H7 (cell line): ENCODE measurements at regions not wholly inside any gene's neighbourhood (a gene's known extent, or its start where the extent isn't known, plus 50 kb on each side); places are given as distances from the start of the nearest gene placed in this dataset.

Source experiments
- DNase-seq: peaks from one replicate; pipeline ENCODE4 v3.0.0; 2012
- H3K27me3 ChIP-seq: 2 replicates; pipeline ENCODE4 v1.6.0; 2011; ENCODE audit warnings: mild to moderate bottlenecking, low read length; ENCODE audit not compliant: control insufficient read depth, insufficient read depth
- H3K36me3 ChIP-seq: replicated peaks from 2 replicates; pipeline ENCODE4 v1.5.1; 2011; ENCODE audit warnings: low read length; ENCODE audit not compliant: control insufficient read depth, insufficient read depth
- H3K4me3 ChIP-seq: 2 replicates; pipeline ENCODE4 v1.5.1; 2011; ENCODE audit warnings: low read depth, mild to moderate bottlenecking, control low read depth, low read length, moderate library complexity; ENCODE audit not compliant: insufficient read depth

DNA sequence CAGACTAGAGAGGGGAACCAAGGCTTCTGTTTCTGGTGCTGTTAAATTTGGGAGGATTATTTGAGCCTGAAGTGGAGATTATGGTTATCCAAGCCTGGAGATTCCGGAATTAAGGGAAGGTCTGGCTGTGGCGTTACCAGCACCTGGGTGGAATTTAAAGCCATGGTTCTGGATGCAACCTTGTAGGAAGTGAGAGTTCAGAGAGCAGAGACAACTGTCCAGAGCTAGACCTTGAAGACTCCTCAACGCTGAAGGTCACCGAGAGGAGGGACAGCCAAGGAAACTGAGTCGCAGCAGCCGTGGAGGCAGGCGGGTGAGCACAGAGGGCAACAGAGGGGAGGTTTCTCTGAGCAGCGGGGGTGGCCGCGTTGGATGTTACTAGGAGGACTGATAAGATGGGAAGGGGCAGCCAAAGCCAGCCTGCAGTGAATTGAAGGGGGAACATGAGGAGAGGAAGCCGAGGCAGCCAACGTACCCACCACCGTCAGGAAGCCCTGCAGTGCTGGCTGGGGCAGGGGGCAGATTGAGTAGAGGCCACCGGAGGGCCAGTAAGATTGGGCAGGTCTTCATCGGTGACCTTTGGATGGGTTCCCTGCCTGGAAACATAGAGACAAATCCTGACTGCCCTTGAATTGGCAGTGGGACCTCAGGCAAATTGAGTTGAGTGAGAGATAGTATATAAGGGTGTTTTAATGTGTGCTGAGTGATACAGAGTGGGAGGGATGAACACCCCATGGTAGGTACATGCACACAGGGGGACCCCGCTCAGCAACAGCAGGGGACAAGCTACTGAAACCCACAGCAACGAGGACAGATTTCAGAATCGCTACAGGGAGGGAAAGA lies 90.3 kb downstream of the SNX5 start:
- no peaks in the 10 kb centered on the region for H3K36me3 ChIP-seq

DNA sequence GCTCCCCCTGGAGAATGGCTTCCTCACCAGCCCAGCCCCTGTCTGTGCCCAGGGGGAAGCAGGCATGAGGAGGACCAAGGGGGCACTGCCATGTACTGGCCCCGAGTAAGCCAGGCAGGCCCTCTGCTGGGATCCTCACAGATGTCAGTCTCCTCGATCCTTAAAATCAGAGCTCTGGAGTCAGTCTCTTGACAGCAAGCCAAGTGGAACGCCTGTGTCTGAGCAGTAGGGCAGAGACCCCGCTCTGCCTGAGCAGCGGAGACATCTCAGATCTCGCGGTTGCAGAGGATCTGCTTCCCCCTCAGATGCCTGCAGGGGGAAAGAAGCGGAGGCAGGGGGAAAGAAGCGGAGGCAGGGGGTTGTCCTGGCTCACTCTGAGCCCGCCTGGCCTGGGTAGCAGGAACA lies 92.6 kb downstream of the SNX5 start:
- H3K27me3 ChIP-seq, result no peaks in the 10 kb centered on the region
- no peaks in the 10 kb centered on the region for H3K36me3 ChIP-seq
- peak; percentile 72 for DNase-seq

More for the DNA sequence above, 90.3 kb downstream of the SNX5 start:
- Histone ChIP-seq H3K4me3 (no peak overlapping the region), H3K27me3 (no peaks in the 10 kb centered on the region)
- DNase-seq, result no peak

GRCh38 chr20:17875106-17875980 lies 93.3 kb downstream of the SNX5 start:
- DNase-seq, result no peak
- H3K36me3 ChIP-seq, result no peaks in the 10 kb centered on the region
- H3K27me3 ChIP-seq, result no peaks in the 10 kb centered on the region
- H3K4me3 ChIP-seq, result no peak overlapping the region

More for the DNA sequence above, 92.6 kb downstream of the SNX5 start:
- H3K4me3 ChIP-seq, result no peak overlapping the region

- DNase-seq, result no peak
- no peaks in the 10 kb centered on the region for H3K36me3 ChIP-seq
- no peaks in the 10 kb centered on the region for H3K27me3 ChIP-seq
- no peak overlapping the region for H3K4me3 ChIP-seq
Observed at GRCh38 chr20:17874271-17875105, 94.1 kb downstream of the SNX5 start.

- peak; percentile 75 for DNase-seq
- no peaks in the 10 kb centered on the region for H3K36me3 ChIP-seq
Observed at GRCh38 chr20:17873410-17874270, 95.0 kb downstream of the SNX5 start.

DNA sequence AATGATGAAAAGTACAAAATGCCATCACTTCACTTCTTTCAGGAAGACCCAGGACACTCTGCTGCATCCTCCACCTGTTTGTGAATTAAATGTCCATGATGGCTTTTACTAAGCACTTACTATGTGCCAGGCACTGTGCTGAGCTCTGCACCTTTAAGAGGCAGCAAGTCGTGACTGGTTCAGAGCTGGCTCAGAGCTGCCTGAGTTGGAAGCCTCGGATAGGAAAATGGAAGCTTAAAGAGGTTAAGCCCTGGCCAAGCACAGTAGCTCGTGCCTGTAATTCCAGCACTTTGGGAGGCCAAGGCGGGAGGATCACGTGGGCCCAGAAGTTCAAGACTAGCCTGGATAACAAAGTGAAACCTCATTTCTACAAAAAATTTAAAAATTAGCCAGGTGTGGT lies 95.6 kb downstream of the SNX5 start:
- no peak for DNase-seq
- H3K4me3 ChIP-seq, result no peak overlapping the region
- H3K27me3 ChIP-seq, result no peaks in the 10 kb centered on the region
- H3K36me3 ChIP-seq, result no peaks in the 10 kb centered on the region

More at GRCh38 chr20:17873410-17874270, 95.0 kb downstream of the SNX5 start:
- Histone ChIP-seq H3K4me3 (no peak overlapping the region), H3K27me3 (no peaks in the 10 kb centered on the region)

DNA sequence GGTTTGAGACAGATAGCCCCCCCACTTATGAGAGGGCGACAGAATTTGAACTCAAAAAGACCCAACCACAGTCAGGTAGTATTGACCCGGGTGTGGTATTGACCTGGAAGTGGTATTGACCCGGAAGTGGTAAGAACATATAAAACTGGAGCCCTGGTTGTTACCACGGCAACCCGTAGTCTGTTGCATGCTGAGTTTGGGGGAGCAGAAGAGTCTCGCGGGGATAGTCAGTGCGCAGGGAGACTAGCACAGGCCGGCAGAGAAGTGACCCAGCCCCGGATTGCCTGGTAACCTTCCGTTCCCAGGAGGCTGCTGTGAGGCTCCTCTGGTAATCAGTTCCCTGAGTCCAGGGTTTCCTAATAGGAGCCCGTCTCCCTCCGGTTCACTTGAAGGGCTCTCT lies 96.2 kb downstream of the SNX5 start:
- no peak overlapping the region for H3K4me3 ChIP-seq
- H3K27me3 ChIP-seq, result no peaks in the 10 kb centered on the region
- H3K36me3 ChIP-seq, result no peaks in the 10 kb centered on the region
- DNase-seq, result no peak

GRCh38 chr20:17871886-17872285 lies 96.7 kb downstream of the SNX5 start:
- Histone ChIP-seq H3K27me3 (no peaks in the 10 kb centered on the region), H3K36me3 (no peaks in the 10 kb centered on the region), H3K4me3 (no peak overlapping the region)
- no peak for DNase-seq

GRCh38 chr20:17871181-17871580 lies 97.4 kb downstream of the SNX5 start:
- Histone ChIP-seq H3K36me3 (no peaks in the 10 kb centered on the region), H3K27me3 (no peaks in the 10 kb centered on the region), H3K4me3 (no peak overlapping the region)
- peak; percentile 69 for DNase-seq

- Histone ChIP-seq H3K36me3 (no peaks in the 10 kb centered on the region), H3K4me3 (no peak overlapping the region), H3K27me3 (no peaks in the 10 kb centered on the region)
- no peak for DNase-seq
Observed at GRCh38 chr20:17870086-17870740, 98.4 kb downstream of the SNX5 start.

DNA sequence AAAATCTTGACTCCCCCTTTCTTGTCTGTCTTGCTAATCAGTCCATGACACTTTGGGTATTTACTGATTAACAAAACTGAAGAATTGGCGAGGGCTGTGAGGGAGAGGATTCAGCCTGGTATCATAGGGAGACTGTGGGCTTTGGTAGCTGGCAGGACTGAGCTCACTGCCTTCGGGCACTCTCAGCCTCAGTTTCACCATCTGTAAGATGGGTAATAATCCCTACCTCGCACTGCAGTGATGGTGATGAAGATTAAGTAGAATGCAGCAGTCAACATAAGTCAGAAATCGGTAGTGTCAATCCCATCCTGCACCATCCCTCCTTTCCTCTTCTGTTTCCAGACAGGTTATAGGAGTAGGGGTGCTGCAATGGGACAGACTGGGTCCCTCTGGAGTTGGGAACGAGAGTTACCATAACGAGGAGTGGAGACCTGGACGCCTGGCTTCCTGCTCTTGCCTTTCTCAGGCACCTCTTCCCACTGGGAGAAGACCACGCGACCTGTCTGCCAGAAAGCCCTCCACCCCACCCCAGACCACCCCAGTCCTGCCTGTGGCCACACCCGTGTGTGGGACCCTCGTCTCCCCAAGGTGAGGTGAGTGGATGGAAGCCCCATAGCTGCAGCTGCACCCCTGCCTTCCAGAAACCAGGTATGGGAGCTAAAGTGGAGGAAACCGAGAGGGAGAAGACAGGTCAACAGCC lies 99.1 kb downstream of the SNX5 start:
- Histone ChIP-seq H3K27me3 (no peaks in the 10 kb centered on the region), H3K4me3 (no peak overlapping the region), H3K36me3 (no peaks in the 10 kb centered on the region)
- no peak for DNase-seq

- no peaks in the 10 kb centered on the region for H3K36me3 ChIP-seq
- H3K27me3 ChIP-seq, result no peaks in the 10 kb centered on the region
- no peak overlapping the region for H3K4me3 ChIP-seq
- DNase-seq, result no peak
Observed at GRCh38 chr20:17868700-17869231, 99.8 kb downstream of the SNX5 start.
